HG03159 (cell line): ENCODE measurements at regions not wholly inside any gene's neighbourhood (a gene's known extent, or its start where the extent isn't known, plus 50 kb on each side); places are given as distances from the start of the nearest gene placed in this dataset.

Experiments used
- ATAC-seq: cut with Tn5 transposase; IDR thresholded peaks from one replicate; pipeline ENCODE4 v1.9.1; 2021; ENCODE audit warnings: mild to moderate bottlenecking, moderate library complexity; ENCODE audit not compliant: unreplicated experiment

DNA sequence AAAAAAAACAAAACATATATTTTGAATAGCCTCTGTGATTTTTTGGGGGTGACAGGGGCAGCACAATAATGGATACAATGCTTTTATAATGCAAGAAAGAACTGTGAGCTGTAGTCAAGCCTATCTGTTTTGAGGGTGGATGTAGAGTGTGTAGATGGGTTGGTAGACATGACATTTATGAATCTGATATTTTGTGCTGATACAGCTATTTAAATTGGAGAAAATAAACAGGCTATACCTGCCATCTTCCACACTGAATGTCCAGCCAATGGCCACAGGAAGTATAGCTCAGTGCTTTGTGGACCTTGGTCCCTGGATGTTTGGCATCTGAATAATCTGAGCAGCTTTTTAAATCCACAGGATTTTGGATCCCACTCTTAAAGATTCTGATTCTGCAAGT is 175.0 kb downstream of the NEDD1 start:
- no peak for ATAC-seq

DNA sequence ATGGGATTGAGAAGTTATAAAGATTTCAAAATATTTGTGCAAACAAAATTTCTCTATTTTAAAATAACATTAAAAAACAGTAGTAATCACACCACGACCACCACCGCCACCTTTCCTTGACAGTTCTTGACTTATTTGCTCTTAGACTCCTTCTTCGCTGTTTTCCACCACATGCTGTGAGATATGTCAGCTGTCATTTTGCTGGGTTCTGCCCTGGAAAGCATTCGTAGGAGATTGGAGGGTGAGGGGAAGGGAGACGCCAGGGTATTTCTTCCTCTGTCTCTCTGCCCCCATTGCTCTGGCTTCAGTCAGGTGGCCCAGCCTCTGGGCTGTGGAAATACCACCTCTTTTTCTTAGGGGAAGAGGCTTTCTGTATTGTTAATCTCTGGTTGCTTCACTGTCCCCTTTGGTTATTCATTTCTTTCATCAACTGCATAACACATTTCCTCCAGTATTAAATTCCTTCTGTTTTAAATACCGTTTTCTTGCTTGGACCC is 186.2 kb downstream of the NEDD1 start:
- no peak for ATAC-seq

DNA sequence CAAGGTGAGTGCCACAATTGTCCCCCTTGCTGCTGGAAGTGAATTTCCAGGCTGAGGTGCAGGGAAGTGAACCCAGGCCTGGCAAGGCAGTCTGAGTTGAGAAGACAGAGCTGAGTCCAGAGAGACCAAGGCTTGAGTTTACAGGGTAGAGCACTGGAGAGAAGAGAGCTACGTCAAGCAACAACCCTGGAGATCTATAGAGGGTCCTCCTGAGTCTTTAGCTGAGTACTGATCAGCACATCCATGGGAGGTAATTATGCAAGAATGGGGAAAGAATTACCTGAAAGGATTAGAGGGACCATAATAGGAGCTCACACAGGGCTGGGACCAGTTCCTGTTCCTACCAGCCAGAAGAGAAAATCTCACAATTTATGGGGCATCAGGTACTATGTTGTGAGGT is 190.7 kb downstream of the NEDD1 start:
- no peak for ATAC-seq

DNA sequence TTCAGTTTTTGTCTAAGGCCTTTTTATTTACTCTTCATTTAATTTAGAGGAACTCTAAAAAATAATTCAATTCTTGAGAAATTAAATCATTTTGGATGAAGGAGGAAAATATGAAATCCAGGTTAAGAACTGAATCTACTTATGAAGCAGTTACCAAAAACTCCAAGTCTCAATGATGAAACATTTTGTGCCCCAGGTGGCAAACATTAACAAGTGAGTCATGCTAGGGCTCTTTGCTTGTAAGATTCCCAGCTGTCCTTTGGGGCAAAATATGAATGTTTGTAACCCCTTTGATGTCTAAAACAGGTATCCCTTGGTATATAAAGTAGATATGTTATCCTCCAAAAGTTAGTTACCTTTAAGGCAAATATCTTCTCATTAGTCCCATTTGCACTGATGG is 202.4 kb downstream of the NEDD1 start:
- ATAC-seq: no peak

DNA sequence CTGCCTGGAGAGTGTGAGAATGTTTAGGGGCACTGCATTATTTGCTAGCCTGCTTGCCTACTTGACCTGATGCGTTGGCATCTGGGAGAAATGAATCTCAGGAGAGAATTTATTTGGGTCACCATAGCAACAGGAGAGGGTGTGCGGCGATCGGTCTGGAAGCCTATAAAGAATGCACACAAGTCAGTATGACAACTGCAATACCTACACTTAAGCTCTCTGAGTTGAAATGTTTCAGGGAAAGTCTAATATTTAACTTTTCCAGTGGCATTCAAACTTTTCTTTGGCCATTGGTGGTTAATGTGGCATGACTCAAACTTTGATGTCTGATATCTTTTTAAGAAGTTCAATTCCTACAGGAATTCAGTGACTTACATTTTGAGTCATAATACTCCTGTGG is 205.1 kb downstream of the NEDD1 start:
- no peak for ATAC-seq

DNA sequence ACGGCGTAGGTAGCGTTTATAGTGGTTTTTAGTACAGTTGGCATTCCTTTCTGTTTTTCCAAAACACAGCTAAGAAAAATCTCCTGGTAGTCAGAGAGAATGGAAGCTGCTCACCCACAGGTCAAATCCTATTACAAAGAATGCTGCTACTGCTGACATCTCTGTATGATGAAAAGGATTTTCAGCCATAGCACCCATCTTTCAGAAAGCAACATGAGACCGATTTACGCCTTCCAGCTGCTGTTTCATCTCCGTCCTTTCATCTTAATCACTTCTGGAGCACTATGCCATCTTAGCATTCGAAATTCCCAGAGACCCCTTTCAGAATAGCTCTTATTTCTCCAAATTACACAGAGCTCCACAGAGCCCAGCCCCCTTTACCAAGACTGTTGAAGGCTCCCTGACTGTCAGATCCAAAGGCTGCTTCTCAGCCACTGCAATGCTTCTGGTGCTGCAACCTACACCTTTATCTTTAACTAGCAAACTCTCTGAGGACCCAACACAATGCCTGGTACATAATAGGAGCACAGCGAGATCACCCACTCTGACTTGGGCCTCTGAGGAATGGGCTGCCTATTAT is 211.8 kb downstream of the NEDD1 start:
- no peak for ATAC-seq

DNA sequence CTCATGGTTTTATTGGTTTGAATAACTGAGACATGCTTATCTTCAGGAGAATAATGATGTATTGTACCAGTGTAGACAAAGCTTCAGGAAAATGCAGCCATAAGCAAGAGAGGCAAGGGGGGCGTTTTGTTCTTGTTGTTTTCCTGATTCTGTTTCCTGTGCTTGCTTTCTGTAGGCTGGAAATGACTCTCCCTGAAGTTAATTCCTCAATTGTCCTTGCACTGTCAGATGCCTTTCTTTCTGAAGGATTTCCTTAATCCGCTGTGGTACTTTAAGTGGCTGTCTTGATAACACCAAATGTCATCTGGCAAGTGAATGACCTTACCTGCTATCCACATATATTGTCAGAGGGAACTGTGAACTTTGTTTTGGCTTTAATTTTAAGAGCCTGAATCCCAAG is 220.0 kb downstream of the NEDD1 start:
- no peak for ATAC-seq

DNA sequence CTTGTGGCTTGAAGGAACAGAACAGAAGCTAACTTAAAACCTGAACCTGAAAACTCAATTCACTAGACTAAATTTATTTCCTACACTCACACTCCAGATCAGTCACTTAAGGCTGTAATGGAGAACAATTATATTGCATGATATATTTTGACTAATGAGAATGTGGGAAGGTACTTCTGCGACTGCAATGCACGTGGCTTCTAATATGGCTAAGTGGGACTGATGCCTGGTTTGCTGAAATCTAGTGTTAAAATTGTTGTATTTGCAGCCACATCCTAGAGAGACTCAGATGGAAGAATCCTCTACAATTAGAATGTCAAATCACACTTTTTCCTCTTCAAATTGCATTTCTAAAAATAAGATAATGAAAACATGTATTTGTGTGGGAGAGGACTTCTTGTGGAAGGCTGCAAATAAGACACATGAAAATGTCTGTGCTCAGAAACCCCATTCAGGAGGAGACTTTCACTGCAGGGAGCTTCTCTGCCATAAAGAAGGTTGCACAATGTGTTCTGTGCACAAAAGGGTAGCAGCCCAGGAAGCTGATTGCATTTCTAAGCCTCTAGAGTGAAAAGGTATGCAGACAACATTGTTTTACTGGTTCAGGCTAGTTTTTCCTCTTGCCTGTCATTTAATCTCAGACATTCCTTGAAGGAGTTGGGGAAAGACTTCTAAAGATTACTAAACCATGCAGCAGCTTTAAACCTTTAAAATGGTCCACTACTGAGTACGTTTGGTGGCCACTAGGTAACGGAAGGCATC is 224.3 kb downstream of the NEDD1 start:
- ATAC-seq: no peak

DNA sequence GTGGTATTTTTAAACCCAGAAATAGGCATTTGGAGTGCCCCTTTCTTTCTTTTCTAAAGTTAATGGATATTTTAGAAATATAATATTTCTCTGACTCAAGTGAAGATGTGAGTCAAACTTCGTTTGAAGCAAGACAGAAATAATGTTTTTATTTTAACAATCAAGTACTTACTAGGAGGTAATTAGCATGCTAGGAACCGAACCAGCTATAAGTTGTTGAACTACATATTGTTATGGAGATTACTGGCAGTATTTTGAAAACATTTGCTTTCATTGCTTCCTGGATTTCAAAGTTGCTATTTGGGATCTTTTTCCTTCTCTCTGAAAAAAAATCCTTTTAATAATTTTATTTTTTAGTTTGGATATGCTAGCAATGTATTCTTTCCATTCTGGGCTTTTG is 225.2 kb downstream of the NEDD1 start:
- ATAC-seq: no peak

DNA sequence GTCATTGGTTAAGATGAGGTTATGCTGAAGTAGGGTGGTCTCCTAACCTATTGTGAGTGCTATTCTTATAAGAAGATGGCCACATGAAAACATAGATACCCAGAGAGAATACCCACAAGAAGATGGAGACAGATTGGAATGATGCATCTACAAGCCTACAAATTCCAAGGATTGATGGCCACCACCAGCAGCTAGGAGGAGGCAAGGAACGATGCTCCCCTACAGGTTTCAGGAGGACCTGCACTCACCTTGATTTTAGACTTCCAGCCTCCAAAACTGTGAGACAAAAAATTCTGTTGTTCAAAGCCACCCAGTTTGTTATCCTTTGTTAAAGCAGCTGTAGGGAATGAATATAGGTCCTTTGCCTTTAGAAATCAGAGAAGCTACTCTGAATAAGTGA is 227.4 kb downstream of the NEDD1 start:
- no peak for ATAC-seq

DNA sequence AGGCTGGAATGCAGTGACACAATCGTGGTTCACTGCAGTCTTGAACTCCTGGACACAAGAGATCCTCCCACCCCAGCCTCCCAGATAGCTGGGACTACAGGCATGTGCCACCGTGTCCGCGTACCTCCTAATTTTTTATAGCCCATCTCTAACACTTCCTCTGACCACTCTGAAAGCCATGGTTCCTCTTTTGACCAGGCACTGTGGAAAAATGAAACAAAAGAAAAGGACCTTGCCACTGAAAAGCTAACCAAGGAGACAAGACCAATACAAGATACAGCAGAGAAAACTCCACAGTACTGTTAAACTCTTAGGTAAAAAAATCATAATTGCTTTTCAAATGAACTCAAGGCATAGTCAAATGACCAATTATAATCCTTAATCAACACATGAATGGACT is 233.3 kb downstream of the NEDD1 start:
- no peak for ATAC-seq

DNA sequence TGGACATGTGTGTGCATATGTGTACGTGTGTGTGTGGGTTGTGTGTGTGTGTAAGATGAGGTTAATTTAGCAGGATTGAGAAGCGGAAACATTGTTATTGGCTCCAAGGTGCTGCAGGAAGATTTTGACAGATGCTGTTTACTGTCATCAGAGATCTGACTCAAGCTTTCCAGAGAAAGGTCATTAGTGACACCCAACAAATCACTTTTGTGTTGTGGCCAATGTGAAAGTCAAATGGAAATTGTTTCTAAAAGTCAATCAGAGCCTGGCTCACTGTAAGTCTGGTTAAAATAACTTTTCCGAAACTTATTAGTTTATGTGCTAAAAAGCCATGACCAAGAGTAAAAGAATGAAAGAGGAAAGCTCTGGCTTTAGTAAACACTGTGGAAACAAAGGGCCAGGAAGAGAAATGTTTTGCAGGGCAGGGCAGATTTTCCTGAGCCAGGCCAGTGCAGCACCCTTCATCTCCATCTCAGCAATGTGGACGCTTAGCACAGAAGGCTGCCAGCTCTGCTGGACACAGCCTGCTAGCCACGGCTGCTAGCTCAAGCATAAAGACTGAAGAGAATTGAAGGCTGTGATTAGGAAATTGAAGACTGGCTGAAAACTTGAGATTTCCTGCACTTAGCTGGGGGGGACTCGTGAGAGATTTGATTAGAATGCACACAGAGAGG is 235.8 kb downstream of the NEDD1 start:
- ATAC-seq: no peak

DNA sequence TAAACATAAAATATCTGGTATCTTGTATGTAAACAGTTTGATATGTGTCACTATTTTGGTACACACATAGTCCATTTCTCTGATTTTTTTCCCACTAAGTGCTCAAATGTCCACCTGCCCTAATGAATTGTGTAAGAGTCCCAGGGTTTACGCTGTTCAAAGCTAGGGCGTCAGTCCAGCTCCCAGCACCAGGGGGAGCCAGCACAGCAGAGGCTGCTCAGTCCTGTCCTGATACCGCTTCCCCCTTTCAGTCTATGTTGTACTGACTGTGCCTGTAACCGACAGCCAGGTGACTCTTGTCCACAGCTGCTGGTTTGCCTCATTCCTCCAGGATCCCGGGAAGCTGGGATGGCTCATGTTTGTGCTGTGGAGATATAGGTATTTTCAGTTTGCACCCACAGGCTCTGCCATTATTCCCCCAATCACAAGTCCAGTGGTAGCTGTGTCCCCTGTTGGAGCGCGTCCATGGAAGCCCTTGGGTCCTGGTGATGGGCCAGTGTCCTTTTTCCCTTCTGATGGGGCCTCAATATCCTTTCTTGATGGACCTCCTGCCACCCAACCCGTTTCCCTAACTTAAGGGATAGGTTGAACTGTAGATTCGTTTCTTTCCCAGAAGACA is 242.0 kb downstream of the NEDD1 start:
- ATAC-seq: peak; percentile 100

DNA sequence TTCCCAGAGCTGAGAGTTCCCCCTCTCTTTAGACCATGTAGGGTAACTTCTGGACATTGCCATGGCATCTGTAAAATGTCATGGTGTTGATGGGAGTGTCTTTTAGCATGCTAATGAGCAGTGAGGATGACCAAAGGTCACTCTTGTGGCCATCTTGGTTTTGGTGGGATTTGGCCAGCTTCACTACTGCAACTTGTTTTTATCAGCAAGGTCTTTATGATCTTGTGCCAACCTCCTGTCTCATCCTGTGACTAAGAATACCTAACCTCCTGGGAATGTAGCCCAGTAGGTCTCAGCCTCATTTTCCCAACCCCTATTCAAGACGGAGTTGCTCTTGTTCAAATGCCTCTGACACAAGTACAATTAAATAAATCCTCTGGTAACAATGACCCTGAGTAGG is 244.4 kb downstream of the NEDD1 start:
- ATAC-seq: no peak

DNA sequence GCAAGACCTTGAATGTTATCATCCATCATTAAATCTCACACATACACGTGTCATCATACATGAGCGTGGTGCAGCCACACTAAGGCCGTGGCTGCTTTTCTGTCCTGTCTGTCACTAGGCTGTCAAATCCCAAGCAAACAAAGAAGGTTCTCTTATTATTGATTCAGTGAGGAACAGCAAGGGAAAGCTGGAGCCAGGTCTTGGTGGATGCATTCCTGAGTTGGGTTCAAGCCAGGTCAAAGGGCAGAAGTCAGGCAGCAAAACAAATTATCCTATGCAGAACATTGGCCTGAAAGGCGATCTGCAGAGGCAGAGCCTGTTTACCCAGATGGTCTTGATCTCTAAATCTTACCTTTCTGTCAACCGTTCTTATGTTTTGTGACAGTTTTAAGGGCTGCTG is 252.3 kb downstream of the NEDD1 start:
- no peak for ATAC-seq

DNA sequence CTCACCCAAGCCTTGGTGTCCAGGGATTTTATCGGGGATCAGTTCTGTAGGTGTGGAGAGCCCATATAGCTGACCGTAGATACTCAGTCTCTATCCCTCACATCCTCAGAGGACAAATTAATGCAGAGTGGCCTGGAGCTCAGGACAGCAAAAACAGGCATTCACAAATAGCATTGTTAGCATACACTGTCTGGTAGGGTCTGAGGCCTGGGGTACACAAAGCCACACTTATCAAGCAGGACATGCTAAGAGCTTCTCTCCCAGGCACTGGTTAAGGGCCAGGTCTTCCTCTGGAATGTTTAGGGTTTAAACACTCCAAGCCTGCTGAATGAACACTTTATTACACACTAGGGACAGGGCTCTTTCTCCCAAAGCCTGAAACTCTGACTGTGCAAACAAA is 253.2 kb downstream of the NEDD1 start:
- no peak for ATAC-seq

DNA sequence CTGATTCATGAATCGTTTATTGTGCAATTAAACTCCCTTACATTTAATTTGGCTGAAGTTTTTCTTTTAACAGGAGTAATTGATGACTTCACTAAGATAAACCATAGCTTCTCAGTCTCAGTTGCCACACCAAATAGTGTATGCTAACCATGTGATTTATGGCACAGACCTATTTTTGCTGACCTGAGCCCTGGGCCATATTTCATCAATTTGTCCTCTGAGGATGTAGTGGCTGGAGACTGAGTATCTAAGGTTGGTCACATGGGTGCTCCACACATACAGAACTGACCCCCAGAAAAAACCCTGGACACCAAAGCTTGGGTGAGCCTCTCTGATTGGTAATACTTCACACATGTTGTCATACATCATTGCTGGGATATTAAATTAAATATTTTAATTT is 255.1 kb downstream of the NEDD1 start:
- no peak for ATAC-seq

DNA sequence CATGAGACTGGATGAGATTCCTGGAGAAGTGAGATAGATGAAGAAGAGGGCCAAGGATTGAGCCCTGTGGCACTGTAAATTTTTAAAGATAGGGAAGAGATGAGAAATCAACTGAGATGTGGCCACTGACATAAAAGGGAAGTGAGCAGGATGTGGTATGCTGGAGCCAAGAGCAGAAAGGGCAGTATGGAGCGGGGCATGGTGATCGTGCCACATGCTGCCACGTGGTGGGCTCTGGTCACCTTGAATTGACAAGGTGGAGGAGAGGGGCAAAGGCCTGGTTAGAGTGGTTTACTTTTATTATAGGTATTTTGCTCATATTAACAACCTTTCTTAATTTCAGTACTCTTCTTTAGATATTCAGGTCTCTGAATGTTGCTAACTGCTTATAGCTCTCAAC is 257.9 kb downstream of the NEDD1 start:
- no peak for ATAC-seq

DNA sequence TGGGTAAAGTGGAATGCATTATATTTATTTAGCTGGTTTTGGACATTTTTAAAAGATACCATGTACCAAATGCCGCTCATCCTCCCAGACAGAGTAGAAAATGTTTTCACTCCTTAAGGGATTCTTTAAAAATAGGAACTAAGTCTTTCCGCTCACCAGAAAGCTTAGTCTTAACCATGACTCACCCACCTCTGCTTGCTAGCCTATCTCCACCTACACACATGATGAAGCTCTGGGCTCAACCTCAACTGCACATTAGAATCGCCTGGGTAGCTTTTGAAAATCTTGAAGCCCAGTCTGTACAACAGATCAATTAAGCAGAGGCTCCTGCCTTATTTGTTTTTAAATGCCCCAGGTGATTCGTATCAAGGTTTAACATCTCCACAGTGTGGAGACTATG is 260.5 kb downstream of the NEDD1 start:
- ATAC-seq: no peak

DNA sequence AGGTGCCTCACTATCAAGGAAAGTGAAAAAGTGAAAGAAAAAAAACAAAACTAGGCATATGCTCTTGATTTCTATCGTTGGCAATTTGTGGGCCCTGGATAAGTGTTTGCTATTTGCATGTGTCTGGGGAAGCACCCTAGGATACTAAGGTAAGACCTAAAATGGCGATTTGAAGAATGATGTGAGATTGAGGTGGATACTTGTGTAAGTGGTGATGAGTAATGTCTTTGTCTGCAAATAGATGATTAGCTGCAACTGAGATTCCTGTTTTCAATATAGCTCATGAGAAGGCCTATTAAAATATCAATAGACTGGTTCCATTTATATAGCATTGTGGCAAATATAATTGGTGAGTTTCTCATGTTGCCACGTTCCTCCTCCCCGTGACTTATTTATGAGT is 261.7 kb downstream of the NEDD1 start:
- ATAC-seq: no peak

DNA sequence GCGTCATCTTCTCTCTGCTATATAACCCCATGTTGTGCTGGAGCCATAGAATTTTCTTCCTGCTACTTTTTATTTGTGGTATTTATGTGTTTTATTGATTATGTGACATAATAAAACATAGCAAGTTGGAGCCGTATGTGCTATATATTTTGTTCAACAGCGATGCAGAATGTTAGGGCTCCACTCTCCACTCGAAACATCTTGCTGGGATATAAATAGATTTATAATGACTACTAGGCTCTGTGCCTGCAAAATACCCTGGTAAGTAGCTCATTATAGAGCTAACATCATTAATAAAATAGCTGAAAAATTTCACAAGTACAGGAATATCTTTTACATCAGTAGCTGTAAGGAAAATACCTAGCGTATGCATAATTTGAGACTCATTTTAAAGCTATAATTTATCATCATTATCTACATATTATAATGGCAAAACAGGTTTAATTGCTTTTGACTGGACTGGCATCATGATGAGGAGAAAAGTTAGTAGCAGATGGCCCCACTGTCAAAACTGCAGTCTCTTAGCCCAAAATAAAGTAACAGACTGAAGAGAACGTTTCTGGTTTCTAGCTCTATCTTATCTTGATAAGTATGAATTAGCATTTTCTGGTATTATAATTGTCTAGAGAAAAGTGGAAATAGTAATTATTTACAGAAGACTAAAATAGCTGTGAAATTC is 263.0 kb downstream of the NEDD1 start:
- ATAC-seq: no peak
